Lower leg skin (tissue), 3 donors: ENCODE measurements at regions not wholly inside any gene's neighbourhood (a gene's known extent, or its start where the extent isn't known, plus 50 kb on each side); places are given as distances from the start of the nearest gene placed in this dataset.

Source experiments
- CTCF ChIP-seq, 3 donors: fragments of 450-650 bp; IDR thresholded peaks; one replicate each; pipeline ENCODE4 v1.5.1; 2016; ENCODE audit warnings: antibody characterized with exemption in 3 of 3, mild to moderate bottlenecking in 3 of 3, moderate library complexity in 2 of 3
- POLR2A ChIP-seq, 2 donors: fragments of 450-650 bp; IDR thresholded peaks; one replicate each; pipeline ENCODE4 v1.6.1; 2016 to 2017; ENCODE audit warnings: antibody characterized with exemption in 2 of 2, mild to moderate bottlenecking in 1 of 2, moderate library complexity in 1 of 2

GRCh38 chrX:31006027-31006426, 65.8 kb downstream of the FTHL17 start:
- TF ChIP-seq CTCF (IDR thresholded peaks at IDR 0.05) (no peak), POLR2A (IDR thresholded peaks at IDR 0.05) (no peak)
